ENCODE measurements at regions not wholly inside any gene's neighbourhood (a gene's known extent, or its start where the extent isn't known, plus 50 kb on each side); places are given as distances from the start of the nearest gene placed in this dataset.

GRCh38 chr4:1508161-1509160 is 102.2 kb upstream of the NKX1-1 start:
- DNase-seq = no peak
- no peak for ATAC-seq (ENCODE audit: poor library complexity)
- intact Hi-C loops (cut with DNase I) = no loop called here

GRCh38 chr4:1506956-1507721 is 100.9 kb upstream of the NKX1-1 start:
- no peak for ATAC-seq (ENCODE audit: poor library complexity)
- intact Hi-C loops (cut with DNase I) = no loop called here
- no peak for DNase-seq

- DNase-seq (no peak), ATAC-seq (ENCODE audit: poor library complexity) (no peak)
- intact Hi-C loops (cut with DNase I) = no loop called here
Measured at GRCh38 chr4:1505511-1506460, 99.5 kb upstream of the NKX1-1 start.

DNA sequence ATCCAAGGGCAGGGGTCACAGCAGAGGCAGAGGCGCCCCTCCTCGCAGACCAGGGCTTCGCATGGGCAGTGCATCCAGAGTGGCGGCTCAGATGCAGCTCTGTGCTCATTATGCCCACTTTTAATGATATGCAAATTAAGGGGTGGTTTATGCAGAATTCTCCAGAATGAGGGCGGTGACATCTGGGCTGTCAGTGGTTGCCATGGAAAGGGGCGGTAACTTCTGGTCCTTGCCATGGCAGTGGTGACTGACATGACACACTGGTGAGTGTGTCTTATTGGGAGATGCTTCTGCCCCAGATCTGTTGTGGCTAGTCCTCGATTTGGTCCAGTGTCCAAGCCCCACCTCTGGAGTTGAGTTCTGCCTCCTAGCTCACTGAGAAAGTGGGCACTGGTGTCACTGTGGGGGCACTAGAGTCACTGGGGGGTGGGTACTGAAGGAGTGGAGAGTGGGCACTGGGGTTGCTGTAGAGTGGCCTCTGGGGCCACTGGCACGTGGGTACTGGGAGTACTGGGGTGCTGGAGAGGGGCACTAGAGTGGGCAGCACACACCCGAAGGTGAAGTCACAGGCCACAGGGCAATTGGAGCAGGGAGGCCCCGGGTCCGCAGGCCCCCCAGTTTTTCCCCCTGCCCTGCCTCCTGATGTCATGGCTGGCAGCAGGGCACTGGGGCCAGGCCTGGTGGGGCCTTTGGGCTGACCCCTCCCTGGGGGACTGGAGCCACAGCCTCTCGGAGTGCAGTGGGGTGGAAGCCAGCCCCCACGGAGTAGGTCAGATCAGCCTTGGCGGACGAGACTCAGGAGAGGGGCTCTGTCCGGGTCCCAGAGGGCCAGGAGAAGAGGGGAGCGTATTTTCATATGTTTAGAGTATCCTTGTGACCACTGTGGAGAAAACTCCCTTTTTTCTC is 98.6 kb upstream of the NKX1-1 start:
- intact Hi-C loops (cut with DNase I) = no loop called here
- ATAC-seq (ENCODE audit: poor library complexity) (no peak), DNase-seq (no peak)

GRCh38 chr4:1503583-1504471 is 97.6 kb upstream of the NKX1-1 start:
- intact Hi-C loops (cut with DNase I) = no loop called here
- no peak for DNase-seq
- no peak for ATAC-seq (ENCODE audit: poor library complexity)

- ATAC-seq (ENCODE audit: poor library complexity) = no peak
- intact Hi-C loops (cut with DNase I) = no loop called here
- no peak for DNase-seq
Measured at GRCh38 chr4:1502976-1503375, 96.7 kb upstream of the NKX1-1 start.

- intact Hi-C loops (cut with DNase I) = no loop called here
- ATAC-seq (ENCODE audit: poor library complexity) (no peak), DNase-seq (no peak)
Measured at GRCh38 chr4:1502501-1502886, 96.3 kb upstream of the NKX1-1 start.

DNA sequence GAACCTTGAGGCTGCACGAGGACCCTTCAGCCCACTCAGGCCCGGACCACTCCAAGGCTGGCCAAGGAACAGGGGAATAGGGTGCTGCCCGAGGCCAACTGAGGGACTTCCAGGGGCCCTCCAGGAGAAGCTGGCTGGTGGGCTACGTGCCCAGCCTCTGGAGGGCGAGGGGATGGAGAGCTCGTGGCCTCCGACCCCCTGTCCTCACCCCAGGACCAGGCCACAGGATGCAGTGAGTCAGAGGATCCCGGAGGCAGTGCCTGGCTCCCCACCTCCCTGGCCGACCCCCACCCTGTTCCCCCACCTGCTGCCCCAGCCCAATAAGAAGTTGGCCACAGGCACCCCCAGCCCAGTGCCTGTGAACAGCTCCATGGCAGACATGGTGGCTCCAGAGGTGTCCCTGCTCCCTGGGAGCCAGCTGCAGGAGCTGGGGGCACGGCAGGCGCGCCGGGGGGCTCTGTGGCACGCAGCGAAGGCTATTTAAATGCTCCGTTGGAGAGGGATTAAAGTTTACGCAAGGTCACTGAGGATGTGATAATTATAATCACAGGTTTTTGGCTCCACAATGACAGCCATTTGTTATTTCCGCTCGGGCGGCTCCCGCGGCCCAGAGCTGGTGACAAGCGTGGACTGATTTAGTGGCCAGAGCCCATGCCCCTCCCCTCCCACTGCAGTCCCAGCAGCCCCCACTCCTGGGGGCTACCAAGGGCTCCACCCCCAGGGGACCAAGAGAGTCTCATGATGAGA is 95.7 kb upstream of the NKX1-1 start:
- DNase-seq (no peak), ATAC-seq (ENCODE audit: poor library complexity) (peak; percentile 29)
- intact Hi-C loops (cut with DNase I) = no loop called here

- intact Hi-C loops (cut with DNase I) = no loop called here
- no peak for ATAC-seq (ENCODE audit: poor library complexity)
- no peak for DNase-seq
Measured at GRCh38 chr4:1500966-1501753, 94.9 kb upstream of the NKX1-1 start.

- intact Hi-C loops (cut with DNase I) = no loop called here
- ATAC-seq (ENCODE audit: poor library complexity) (no peak), DNase-seq (no peak)
Measured at GRCh38 chr4:1500231-1500965, 94.2 kb upstream of the NKX1-1 start.

- intact Hi-C loops (cut with DNase I) = no loop called here
- DNase-seq (no peak), ATAC-seq (ENCODE audit: poor library complexity) (no peak)
Measured at GRCh38 chr4:1499465-1499864, 93.2 kb upstream of the NKX1-1 start.

GRCh38 chr4:1497189-1497801 is 91.1 kb upstream of the NKX1-1 start:
- no peak for DNase-seq
- ATAC-seq (ENCODE audit: poor library complexity) = no peak
- intact Hi-C loops (cut with DNase I) = no loop called here

GRCh38 chr4:1496116-1496642 is 89.9 kb upstream of the NKX1-1 start:
- DNase-seq (no peak), ATAC-seq (ENCODE audit: poor library complexity) (no peak)
- intact Hi-C loops (cut with DNase I) = no loop called here

GRCh38 chr4:1495416-1496115 is 89.3 kb upstream of the NKX1-1 start:
- no peak for DNase-seq
- intact Hi-C loops (cut with DNase I) = no loop called here
- no peak for ATAC-seq (ENCODE audit: poor library complexity)

Measured in Right ventricle myocardium superior (tissue), 1 donor.